Peyer's patch (tissue), 4 donors: ENCODE measurements at regions not wholly inside any gene's neighbourhood (a gene's known extent, or its start where the extent isn't known, plus 50 kb on each side); places are given as distances from the start of the nearest gene placed in this dataset.

ENCODE experiments used
- DNase-seq, 3 donors: peaks; one replicate each; pipeline ENCODE4 v3.0.0-alpha.2; 2017 to 2019
- H3K27ac ChIP-seq, 4 donors: fragments of 200-600 bp; sonication (generic); one replicate each; pipeline ENCODE4 v1.5.1; 2016 to 2019
- H3K27me3 ChIP-seq, 2 donors: fragments of 200-600 bp; sonication (generic); one replicate each; pipeline ENCODE4 v1.5.1; 2019
- H3K36me3 ChIP-seq, 3 donors: fragments of 200-600 bp; sonication (generic); one replicate each; pipeline ENCODE4 v1.5.1; 2016 to 2019
- H3K4me1 ChIP-seq, 4 donors: fragments of 200-600 bp; sonication (generic); one replicate each; pipeline ENCODE4 v1.5.1; 2016 to 2019
- H3K4me3 ChIP-seq, 4 donors: fragments of 200-600 bp; sonication (generic); 1 replicate in 3 of 4; 2 replicates in 1 of 4; pipeline ENCODE4 v1.5.1; 2016 to 2019; ENCODE audit warnings: mild to moderate bottlenecking in 1 of 4
- H3K9me3 ChIP-seq, 4 donors: fragments of 200-600 bp; sonication (generic); one replicate each; pipeline ENCODE4 v1.5.1; 2016 to 2019; ENCODE audit warnings: mild to moderate bottlenecking in 1 of 4
- POLR2A ChIP-seq, 2 donors: fragments of 450-650 bp; IDR thresholded peaks; one replicate each; pipeline ENCODE4 v1.5.1; 2017; ENCODE audit warnings: antibody characterized with exemption in 2 of 2, mild to moderate bottlenecking in 2 of 2, moderate library complexity in 2 of 2
- TF ChIP-seq, protein P1 (sequence below), 6 experiments: fragments of 450-650 bp in 4 of 6; fragments of 200-600 bp in 2 of 6; sonication (generic) in 1 of 6; IDR thresholded peaks; one replicate each; pipeline ENCODE4 v1.5.1; 2017 to 2019; ENCODE audit warnings: antibody characterized with exemption in 6 of 6, mild to moderate bottlenecking in 3 of 6, moderate library complexity in 1 of 6

DNA sequence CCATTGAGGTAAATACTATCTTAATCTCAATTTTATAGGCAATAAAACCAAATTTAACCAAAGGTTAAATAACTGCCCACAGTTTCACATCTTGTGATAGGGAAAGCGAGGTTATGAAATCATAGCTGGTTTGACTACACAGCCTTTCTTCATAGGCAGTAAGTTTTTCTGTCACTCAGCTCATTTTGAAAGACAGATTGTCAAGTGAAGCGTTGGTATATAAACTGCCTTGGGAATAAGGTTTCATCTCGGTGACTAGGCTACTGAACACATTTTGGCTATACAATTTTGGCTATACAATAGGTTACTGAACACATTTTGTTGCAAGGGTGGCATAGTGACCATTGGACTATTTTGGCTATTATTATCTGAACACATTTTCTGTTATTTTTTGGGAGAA is 793.7 kb downstream of the TRHDE start:
- no peak for TF ChIP-seq POLR2A (IDR thresholded peaks at IDR 0.05)
- TF ChIP-seq, protein P1, sequence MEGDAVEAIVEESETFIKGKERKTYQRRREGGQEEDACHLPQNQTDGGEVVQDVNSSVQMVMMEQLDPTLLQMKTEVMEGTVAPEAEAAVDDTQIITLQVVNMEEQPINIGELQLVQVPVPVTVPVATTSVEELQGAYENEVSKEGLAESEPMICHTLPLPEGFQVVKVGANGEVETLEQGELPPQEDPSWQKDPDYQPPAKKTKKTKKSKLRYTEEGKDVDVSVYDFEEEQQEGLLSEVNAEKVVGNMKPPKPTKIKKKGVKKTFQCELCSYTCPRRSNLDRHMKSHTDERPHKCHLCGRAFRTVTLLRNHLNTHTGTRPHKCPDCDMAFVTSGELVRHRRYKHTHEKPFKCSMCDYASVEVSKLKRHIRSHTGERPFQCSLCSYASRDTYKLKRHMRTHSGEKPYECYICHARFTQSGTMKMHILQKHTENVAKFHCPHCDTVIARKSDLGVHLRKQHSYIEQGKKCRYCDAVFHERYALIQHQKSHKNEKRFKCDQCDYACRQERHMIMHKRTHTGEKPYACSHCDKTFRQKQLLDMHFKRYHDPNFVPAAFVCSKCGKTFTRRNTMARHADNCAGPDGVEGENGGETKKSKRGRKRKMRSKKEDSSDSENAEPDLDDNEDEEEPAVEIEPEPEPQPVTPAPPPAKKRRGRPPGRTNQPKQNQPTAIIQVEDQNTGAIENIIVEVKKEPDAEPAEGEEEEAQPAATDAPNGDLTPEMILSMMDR (IDR thresholded peaks at IDR 0.05): no peak
- Histone ChIP-seq H3K4me3 (no peak overlapping the region), H3K36me3 (no peaks in the 10 kb centered on the region), H3K9me3 (no peaks in the 10 kb centered on the region), H3K4me1 (no peaks in the 10 kb centered on the region), H3K27ac (no peak overlapping the region), H3K27me3 (no peaks in the 10 kb centered on the region)
- no peak for DNase-seq

DNA sequence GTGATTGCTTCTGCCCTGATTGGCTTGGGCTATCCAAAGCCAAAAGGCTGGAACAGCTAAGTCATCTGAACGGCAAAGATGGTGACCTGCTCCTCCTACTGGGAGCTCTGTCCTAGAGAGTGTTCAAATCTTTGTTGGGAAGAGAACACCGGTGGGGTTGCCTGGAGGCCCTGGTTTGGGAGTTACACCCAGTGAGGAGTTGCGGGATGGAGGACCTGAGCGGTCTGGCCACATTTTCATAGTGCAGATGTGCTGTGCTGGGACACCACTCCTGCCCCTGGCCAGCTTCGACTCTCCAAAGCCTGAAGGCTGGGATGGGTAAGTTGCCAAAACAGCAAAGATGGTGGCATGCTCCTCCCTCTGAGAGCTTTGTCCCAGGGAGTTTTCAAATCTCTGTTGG is 795.4 kb downstream of the TRHDE start:
- Histone ChIP-seq H3K27ac (no peak overlapping the region), H3K4me1 (no peaks in the 10 kb centered on the region), H3K9me3 (no peaks in the 10 kb centered on the region), H3K4me3 (no peak overlapping the region), H3K27me3 (no peaks in the 10 kb centered on the region), H3K36me3 (no peaks in the 10 kb centered on the region)
- no peak for DNase-seq
- TF ChIP-seq, protein P1 (IDR thresholded peaks at IDR 0.05): no peak
- TF ChIP-seq POLR2A (IDR thresholded peaks at IDR 0.05): no peak

GRCh38 chr12:73072214-73072613 is 800.0 kb downstream of the TRHDE start:
- no peaks in the 10 kb centered on the region for H3K4me1 ChIP-seq
- no peaks in the 10 kb centered on the region for H3K36me3 ChIP-seq
- H3K27ac ChIP-seq: no peak overlapping the region
- no peak for TF ChIP-seq POLR2A (IDR thresholded peaks at IDR 0.05)
- TF ChIP-seq, protein P1 (IDR thresholded peaks at IDR 0.05): no peak
- DNase-seq: no peak
- H3K9me3 ChIP-seq: no peaks in the 10 kb centered on the region
- H3K27me3 ChIP-seq: no peaks in the 10 kb centered on the region
- H3K4me3 ChIP-seq: no peak overlapping the region

DNA sequence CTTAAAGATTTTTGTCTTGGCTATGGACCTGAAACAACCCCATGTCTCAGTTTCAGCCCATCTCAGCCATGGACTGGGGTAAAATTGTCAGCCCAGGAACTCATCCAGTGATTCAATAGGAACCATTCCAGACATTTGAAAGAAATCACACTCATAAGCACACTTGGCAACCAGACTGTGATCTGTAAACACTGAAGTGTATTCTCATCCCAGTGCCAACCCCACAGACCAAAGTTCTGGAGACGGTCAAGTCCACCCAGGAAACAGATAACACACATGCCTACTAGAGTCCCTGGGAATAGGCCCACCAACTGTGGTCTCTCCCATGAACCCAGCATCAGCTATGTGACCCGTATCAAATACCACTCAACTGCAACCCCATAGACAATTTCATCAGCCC is 804.6 kb downstream of the TRHDE start:
- Histone ChIP-seq H3K4me3 (no peak overlapping the region), H3K27ac (no peak overlapping the region), H3K4me1 (no peaks in the 10 kb centered on the region), H3K36me3 (no peaks in the 10 kb centered on the region), H3K9me3 (no peaks in the 10 kb centered on the region), H3K27me3 (no peaks in the 10 kb centered on the region)
- DNase-seq: no peak
- TF ChIP-seq, protein P1 (IDR thresholded peaks at IDR 0.05): no peak
- no peak for TF ChIP-seq POLR2A (IDR thresholded peaks at IDR 0.05)

DNA sequence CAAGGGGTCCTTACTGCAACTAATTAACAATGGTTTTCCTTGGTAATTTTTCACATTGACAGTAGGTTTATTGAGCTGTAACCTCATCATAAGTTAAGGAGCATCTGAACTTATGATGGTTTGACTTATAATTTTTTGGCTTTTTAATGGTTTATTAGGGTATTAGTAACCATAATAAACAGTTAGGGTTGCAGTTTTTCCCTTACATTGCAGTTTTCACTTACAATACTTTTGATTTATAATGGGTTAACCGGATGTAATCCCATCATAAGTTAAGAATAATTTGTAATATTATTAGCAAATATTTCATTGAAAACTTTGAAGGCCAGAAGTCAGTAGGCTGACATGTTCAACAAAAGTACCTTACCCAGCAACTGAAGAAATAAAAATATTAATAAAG is 811.6 kb downstream of the TRHDE start:
- Histone ChIP-seq H3K4me3 (no peak overlapping the region), H3K27me3 (no peaks in the 10 kb centered on the region), H3K4me1 (no peaks in the 10 kb centered on the region), H3K27ac (no peak overlapping the region), H3K36me3 (no peaks in the 10 kb centered on the region), H3K9me3 (no peaks in the 10 kb centered on the region)
- TF ChIP-seq POLR2A (IDR thresholded peaks at IDR 0.05): no peak
- TF ChIP-seq, protein P1 (IDR thresholded peaks at IDR 0.05): no peak
- DNase-seq: no peak

GRCh38 chr12:73106296-73106695 is 834.1 kb downstream of the TRHDE start:
- H3K9me3 ChIP-seq: no peaks in the 10 kb centered on the region
- TF ChIP-seq, protein P1 (IDR thresholded peaks at IDR 0.05): no peak
- no peak for TF ChIP-seq POLR2A (IDR thresholded peaks at IDR 0.05)
- no peaks in the 10 kb centered on the region for H3K27me3 ChIP-seq
- no peaks in the 10 kb centered on the region for H3K4me1 ChIP-seq
- no peak overlapping the region for H3K27ac ChIP-seq
- no peaks in the 10 kb centered on the region for H3K36me3 ChIP-seq
- DNase-seq: no peak
- no peak overlapping the region for H3K4me3 ChIP-seq
